Smooth muscle cell (in vitro differentiated cells): ENCODE measurements at regions not wholly inside any gene's neighbourhood (a gene's known extent, or its start where the extent isn't known, plus 50 kb on each side); places are given as distances from the start of the nearest gene placed in this dataset.

Experiments
- DNase-seq: peaks from one replicate; lab custom pipeline; 2025; ENCODE audit not compliant: unreplicated experiment; lab: John Stamatoyannopoulos, UW
- H2AFZ ChIP-seq: fragments of 200-600 bp; sonication (generic); 2 replicates; pipeline ENCODE4 v1.6.0; 2016; ENCODE audit warnings: antibody characterized with exemption, low read depth, mild to moderate bottlenecking
- H3F3A ChIP-seq: fragments of 200-600 bp; sonication (generic); 2 replicates; pipeline ENCODE4 v1.6.0; 2017; ENCODE audit warnings: antibody characterized with exemption, low read depth
- H3K27ac ChIP-seq: fragments of 200-600 bp; sonication (generic); 2 replicates; pipeline ENCODE4 v1.5.1; 2016; ENCODE audit warnings: low read depth, mild to moderate bottlenecking
- H3K27me3 ChIP-seq: fragments of 200-600 bp; sonication (generic); 2 replicates; pipeline ENCODE4 v1.6.1; 2016; ENCODE audit warnings: low read depth, mild to moderate bottlenecking
- H3K36me3 ChIP-seq: fragments of 200-600 bp; sonication (generic); 2 replicates; pipeline ENCODE4 v1.5.1; 2016; ENCODE audit warnings: low read depth
- H3K4me1 ChIP-seq: fragments of 200-600 bp; sonication (generic); 2 replicates; pipeline ENCODE4 v1.5.1; 2016; ENCODE audit warnings: low read depth
- H3K4me2 ChIP-seq: fragments of 200-600 bp; sonication (generic); 2 replicates; pipeline ENCODE4 v1.6.0; 2016; ENCODE audit warnings: mild to moderate bottlenecking
- H3K4me3 ChIP-seq: fragments of 200-600 bp; sonication (generic); 2 replicates; pipeline ENCODE4 v1.5.1; 2016; ENCODE audit warnings: mild to moderate bottlenecking
- H3K79me2 ChIP-seq: fragments of 200-600 bp; sonication (generic); 2 replicates; pipeline ENCODE4 v1.6.0; 2016; ENCODE audit warnings: low read depth, mild to moderate bottlenecking
- H3K9ac ChIP-seq: fragments of 200-600 bp; sonication (generic); 2 replicates; pipeline ENCODE4 v1.6.0; 2016; ENCODE audit warnings: low read depth
- H3K9me3 ChIP-seq: fragments of 200-600 bp; sonication (generic); replicated peaks from 2 replicates; pipeline ENCODE4 v1.5.1; 2016; ENCODE audit warnings: low read depth
- H4K20me1 ChIP-seq: fragments of 200-600 bp; sonication (generic); 2 replicates; pipeline ENCODE4 v1.6.0; 2016; ENCODE audit warnings: low read depth
- CTCF ChIP-seq: fragments of 200-600 bp; sonication (generic); IDR thresholded peaks from 2 replicates; pipeline ENCODE4 v1.5.1; 2017; ENCODE audit warnings: borderline replicate concordance, mild to moderate bottlenecking, antibody characterized with exemption; ENCODE audit not compliant: insufficient read depth, poor library complexity, severe bottlenecking
- WGBS: methylation state at CpG from one replicate; pipeline ENCODE4 v1.1.7; 2016; ENCODE audit warnings: low lambda C conversion rate; 5-methylcytosine and 5-hydroxymethylcytosine counted together

- Histone ChIP-seq H4K20me1 (no peaks in the 10 kb centered on the region), H3K4me3 (no peak overlapping the region), H3K27ac (peak overlapping the region; percentile 52), H3K27me3 (no peaks in the 10 kb centered on the region), H3K79me2 (no peaks in the 10 kb centered on the region), H3K36me3 (no peaks in the 10 kb centered on the region), H3F3A (no peaks in the 10 kb centered on the region), H3K4me1 (no peaks in the 10 kb centered on the region), H3K4me2 (peak overlapping the region; percentile 44), H2AFZ (no peak overlapping the region), H3K9me3 (no peaks in the 10 kb centered on the region), H3K9ac (no peak overlapping the region)
- no peak for TF ChIP-seq CTCF
- DNase-seq: no peak
- 68% methylated on average over 16 of the region's 16 CpGs for WGBS
These were observed 75.2 kb upstream of the CTNNA2 start for GRCh38 chr2:79437433-79438267.

- Histone ChIP-seq H3K4me2 (no peak overlapping the region), H4K20me1 (no peaks in the 10 kb centered on the region), H3K79me2 (no peaks in the 10 kb centered on the region), H3K4me3 (no peak overlapping the region), H2AFZ (no peak overlapping the region), H3F3A (no peaks in the 10 kb centered on the region), H3K9ac (no peak overlapping the region), H3K4me1 (no peaks in the 10 kb centered on the region), H3K27ac (no peak overlapping the region), H3K27me3 (no peaks in the 10 kb centered on the region), H3K36me3 (no peaks in the 10 kb centered on the region), H3K9me3 (no peaks in the 10 kb centered on the region)
- 88% methylated on average over 2 of the region's 2 CpGs for WGBS
- DNase-seq: no peak
- no peak for TF ChIP-seq CTCF
These were observed 78.5 kb upstream of the CTNNA2 start for GRCh38 chr2:79434362-79434761.

GRCh38 chr2:79432731-79433146, 80.1 kb upstream of the CTNNA2 start:
- Histone ChIP-seq H3K36me3 (no peaks in the 10 kb centered on the region), H3K79me2 (no peaks in the 10 kb centered on the region), H4K20me1 (no peaks in the 10 kb centered on the region), H3K27ac (no peak overlapping the region), H3K9ac (no peak overlapping the region), H3K4me2 (no peak overlapping the region), H3F3A (no peaks in the 10 kb centered on the region), H2AFZ (no peak overlapping the region), H3K4me3 (no peak overlapping the region), H3K27me3 (no peaks in the 10 kb centered on the region), H3K9me3 (no peaks in the 10 kb centered on the region), H3K4me1 (no peaks in the 10 kb centered on the region)
- TF ChIP-seq CTCF: no peak
- DNase-seq: no peak
- 82% methylated on average over 3 of the region's 3 CpGs for WGBS

GRCh38 chr2:79428745-79429144, 84.1 kb upstream of the CTNNA2 start:
- Histone ChIP-seq H3K36me3 (no peaks in the 10 kb centered on the region), H3K27me3 (no peaks in the 10 kb centered on the region), H3K4me3 (no peak overlapping the region), H2AFZ (no peak overlapping the region), H3K4me2 (no peak overlapping the region), H3K9ac (no peak overlapping the region), H3K79me2 (no peaks in the 10 kb centered on the region), H3K4me1 (no peaks in the 10 kb centered on the region), H3F3A (no peaks in the 10 kb centered on the region), H4K20me1 (no peaks in the 10 kb centered on the region), H3K27ac (no peak overlapping the region), H3K9me3 (no peaks in the 10 kb centered on the region)
- TF ChIP-seq CTCF: no peak
- 78% methylated on average over 1 of the region's 1 CpG for WGBS
- DNase-seq: no peak
